ENCODE measurements at regions not wholly inside any gene's neighbourhood (a gene's known extent, or its start where the extent isn't known, plus 50 kb on each side); places are given as distances from the start of the nearest gene placed in this dataset.

DNA sequence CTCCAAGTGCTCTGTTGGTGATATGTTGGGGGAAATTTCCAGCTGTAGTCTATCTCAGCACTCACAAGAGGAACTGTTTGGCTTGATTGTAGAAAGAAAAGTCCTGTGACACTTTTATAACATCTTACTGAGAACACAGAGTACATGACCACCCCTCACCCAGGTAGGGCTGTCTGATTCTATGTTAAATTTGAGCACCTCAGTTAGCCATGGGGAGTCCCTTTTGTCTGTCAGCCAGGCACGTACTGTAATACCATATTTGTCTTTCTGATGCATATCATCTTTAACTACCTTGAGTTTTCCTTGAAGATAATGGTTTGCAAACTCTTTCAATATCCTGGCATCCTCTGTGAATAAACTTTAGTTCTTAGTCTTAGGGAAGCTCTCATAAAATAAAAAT is 164.5 kb downstream of the IZUMO3 start:
- TF ChIP-seq CTCF (IDR thresholded peaks at IDR 0.05) (no peak), POLR2A (IDR thresholded peaks at IDR 0.05) (no peak), EP300 (IDR thresholded peaks at IDR 0.05) (no peak)

Measured in ovary (tissue), 3 donors.